GM12874 (cell line): ENCODE measurements at regions not wholly inside any gene's neighbourhood (a gene's known extent, or its start where the extent isn't known, plus 50 kb on each side); places are given as distances from the start of the nearest gene placed in this dataset.

Experiments
- CTCF ChIP-seq: IDR thresholded peaks from 2 replicates; pipeline ENCODE4 v1.5.1; 2011; ENCODE audit warnings: low read depth, mild to moderate bottlenecking, control low read depth, low read length, moderate library complexity; ENCODE audit not compliant: insufficient read depth

GRCh38 chr7:68671046-68671445 lies 927.2 kb upstream of the AUTS2 start:
- TF ChIP-seq CTCF = no peak

- no peak for TF ChIP-seq CTCF
Measured at GRCh38 chr7:68671671-68672070, 926.6 kb upstream of the AUTS2 start.

GRCh38 chr7:68674826-68675225 lies 923.4 kb upstream of the AUTS2 start:
- no peak for TF ChIP-seq CTCF

GRCh38 chr7:68676813-68677535 lies 921.3 kb upstream of the AUTS2 start:
- TF ChIP-seq CTCF = no peak

- no peak for TF ChIP-seq CTCF
Measured at GRCh38 chr7:68678196-68678595, 920.1 kb upstream of the AUTS2 start.

GRCh38 chr7:68679459-68680234 lies 918.6 kb upstream of the AUTS2 start:
- TF ChIP-seq CTCF = no peak

- TF ChIP-seq CTCF = no peak
Measured at GRCh38 chr7:68680235-68680872, 917.9 kb upstream of the AUTS2 start.
